HFF-Myc (cell line): ENCODE measurements at regions not wholly inside any gene's neighbourhood (a gene's known extent, or its start where the extent isn't known, plus 50 kb on each side); places are given as distances from the start of the nearest gene placed in this dataset.
A peak's percentile ranks its signal among the peaks of the same experiment; 100 is the strongest.
"Not testable (repeated sequence)": the region's sequence is repeated elsewhere in the genome, so short reads cannot be mapped to it uniquely, and the experiment has no call there.

Source experiments
- DNase-seq: peaks from one replicate; pipeline ENCODE4 v3.0.0-alpha.2; 2011; ENCODE audit warnings: low read depth; ENCODE audit errors: extremely low read depth
- H3K4me3 ChIP-seq: replicated peaks from 2 replicates; pipeline ENCODE4 v1.5.1; 2011; ENCODE audit warnings: low read depth, mild to moderate bottlenecking, control low read depth, low read length
- TF ChIP-seq, protein P1 (sequence below): IDR thresholded peaks from 2 replicates; pipeline ENCODE4 v1.5.1; 2012; ENCODE audit warnings: mild to moderate bottlenecking, low read depth, low read length, control low read depth; ENCODE audit errors: missing control alignments

DNA sequence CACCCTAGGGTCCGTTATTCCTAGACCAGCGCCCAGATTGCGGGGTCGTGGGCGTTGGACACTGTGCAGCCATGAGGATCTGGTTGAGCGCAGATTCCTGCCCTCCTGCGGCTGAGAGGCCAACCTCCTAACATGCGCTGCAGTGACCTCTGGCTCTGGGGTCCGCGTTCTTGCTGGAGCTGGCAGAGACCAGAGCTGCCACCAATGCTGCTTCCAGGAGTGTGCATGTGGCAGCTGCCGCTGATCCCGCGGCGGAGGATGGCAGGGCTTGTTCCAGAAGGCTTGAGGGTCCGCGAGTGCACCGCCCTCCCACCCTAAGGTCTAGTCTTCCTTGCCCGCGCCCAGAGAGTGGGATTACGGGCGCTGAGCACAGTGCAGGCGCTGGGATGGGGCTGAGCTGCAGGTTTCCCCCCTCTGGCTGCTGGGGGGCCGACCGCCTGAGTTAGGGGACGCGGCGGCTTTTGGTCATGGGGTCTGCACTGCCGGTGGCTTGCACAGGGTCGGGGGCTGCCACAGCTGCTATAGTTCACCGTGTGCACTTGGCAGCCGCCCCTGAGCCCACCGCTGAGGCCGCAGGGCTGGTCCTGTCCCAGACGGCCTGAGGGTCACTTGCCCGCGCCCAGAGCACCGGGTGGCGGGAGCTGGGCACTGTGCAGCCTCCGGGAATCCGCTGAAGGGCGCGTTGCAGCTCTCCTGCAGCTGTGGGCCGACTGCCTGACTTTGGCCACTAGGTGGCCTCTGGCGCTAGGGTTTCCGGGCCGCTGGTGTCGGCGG, 145.9 kb downstream of the CCDC74A start:
- peak overlapping the region; percentile 33 for H3K4me3 ChIP-seq
- no peak for DNase-seq
- TF ChIP-seq, protein P1, sequence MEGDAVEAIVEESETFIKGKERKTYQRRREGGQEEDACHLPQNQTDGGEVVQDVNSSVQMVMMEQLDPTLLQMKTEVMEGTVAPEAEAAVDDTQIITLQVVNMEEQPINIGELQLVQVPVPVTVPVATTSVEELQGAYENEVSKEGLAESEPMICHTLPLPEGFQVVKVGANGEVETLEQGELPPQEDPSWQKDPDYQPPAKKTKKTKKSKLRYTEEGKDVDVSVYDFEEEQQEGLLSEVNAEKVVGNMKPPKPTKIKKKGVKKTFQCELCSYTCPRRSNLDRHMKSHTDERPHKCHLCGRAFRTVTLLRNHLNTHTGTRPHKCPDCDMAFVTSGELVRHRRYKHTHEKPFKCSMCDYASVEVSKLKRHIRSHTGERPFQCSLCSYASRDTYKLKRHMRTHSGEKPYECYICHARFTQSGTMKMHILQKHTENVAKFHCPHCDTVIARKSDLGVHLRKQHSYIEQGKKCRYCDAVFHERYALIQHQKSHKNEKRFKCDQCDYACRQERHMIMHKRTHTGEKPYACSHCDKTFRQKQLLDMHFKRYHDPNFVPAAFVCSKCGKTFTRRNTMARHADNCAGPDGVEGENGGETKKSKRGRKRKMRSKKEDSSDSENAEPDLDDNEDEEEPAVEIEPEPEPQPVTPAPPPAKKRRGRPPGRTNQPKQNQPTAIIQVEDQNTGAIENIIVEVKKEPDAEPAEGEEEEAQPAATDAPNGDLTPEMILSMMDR: peak; percentile 85

DNA sequence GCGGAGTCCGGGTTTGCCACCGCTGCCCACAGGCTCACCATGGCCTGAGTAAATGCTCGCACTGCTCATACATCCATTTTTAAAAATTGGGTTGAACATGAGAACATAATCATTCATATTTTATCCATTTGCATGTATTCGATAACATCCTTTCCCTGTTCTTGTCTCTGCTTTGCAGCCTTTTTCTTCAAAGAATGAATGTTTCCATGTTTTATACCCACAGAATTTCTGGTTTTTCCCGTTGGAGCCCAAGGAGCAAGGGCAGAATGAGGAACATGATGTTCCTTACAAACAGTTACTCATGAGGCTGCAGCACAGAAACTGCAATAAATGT, 146.5 kb downstream of the CCDC74A start:
- peak overlapping the region; percentile 33; the same call in 1 of the 2 replicates for H3K4me3 ChIP-seq
- TF ChIP-seq, protein P1: no peak
- DNase-seq: no peak

DNA sequence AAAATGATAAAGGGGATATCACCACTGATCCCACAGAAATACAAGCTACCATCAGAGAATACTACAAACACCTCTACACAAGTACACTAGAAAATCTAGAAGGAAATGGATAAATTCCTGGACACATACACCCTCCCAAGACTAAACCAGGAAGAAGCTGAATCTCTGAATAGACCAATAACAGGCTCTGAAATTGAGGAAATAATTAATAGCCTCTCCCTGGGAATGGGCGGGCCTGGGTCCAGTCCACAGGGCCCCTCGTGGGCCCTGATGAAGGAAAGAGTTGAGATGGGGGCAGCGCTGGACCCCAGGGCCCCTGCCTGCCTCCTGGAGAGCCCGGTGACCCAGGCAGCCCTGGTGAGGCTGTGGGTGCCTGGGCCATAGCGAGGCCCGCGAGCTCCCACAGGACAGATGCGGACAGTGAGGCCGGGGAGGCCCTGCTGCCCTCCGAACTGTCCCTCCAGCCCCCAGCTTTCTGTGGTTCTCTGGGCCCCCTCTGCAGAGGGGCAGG, 154.0 kb downstream of the CCDC74A start:
- DNase-seq: not testable (repeated sequence)
- H3K4me3 ChIP-seq: peak overlapping the region; percentile 76

DNA sequence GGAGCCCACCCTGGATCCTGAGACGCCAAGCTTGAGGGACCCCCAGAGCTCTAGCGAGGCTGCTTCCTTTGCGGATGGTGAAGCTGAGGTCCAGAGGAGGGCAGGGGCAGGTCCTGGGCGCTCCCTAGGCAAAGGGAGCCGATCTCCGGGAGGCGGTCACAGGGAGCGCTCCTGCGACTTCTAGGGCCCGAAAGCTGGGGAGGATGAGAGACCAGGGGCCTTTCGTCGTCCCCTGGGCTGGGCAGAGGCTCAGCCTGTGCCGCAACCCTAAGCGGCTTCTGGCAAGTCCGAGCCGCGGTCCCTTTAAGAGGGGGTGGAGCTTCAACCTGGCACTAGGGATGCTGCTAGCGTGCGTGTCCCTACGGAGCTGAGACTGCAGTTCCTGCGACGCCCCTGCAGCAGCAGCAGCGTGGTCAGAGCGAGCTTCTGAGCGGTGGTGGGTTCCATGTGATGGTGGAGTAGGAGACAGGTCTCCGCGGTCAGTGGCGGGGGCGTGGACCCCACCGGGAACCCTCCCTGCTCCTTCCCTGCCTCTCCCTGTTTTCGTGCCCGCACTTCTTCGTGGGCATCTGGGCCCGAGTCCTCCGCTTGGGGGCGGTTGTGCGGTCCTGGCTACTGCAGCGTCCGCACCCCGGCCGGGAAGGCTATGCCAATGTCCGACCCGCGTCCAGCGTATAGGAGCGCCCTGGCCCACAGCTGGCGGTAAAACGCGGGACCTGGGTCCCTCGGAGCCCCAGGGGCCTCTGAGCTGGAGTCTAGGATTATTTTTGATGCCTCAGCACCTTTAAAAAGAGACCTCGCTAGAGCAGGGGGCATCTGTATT, 154.6 kb downstream of the CCDC74A start:
- peak; percentile 79 for DNase-seq
- TF ChIP-seq, protein P1: no peak
- peak overlapping the region; percentile 76 for H3K4me3 ChIP-seq

DNA sequence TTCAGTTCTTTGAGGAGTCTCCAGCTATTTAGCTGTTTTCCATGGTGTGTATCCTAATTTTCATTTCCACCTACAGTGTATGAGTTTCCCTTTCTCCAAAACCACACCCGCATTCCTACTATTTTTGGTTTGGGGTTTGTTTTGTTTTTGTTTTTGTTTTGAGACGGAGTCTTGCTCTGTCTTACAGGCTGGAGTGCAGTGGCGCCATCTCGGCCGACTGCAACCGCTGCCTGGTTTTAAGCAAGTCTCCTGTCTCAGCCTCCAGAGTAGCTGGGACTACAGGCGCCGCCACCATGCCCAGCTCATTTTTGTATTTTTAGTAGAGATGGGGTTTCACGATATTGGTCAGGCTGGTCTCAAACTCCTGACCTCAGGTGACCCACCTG, 155.2 kb downstream of the CCDC74A start:
- DNase-seq: not testable (repeated sequence)

DNA sequence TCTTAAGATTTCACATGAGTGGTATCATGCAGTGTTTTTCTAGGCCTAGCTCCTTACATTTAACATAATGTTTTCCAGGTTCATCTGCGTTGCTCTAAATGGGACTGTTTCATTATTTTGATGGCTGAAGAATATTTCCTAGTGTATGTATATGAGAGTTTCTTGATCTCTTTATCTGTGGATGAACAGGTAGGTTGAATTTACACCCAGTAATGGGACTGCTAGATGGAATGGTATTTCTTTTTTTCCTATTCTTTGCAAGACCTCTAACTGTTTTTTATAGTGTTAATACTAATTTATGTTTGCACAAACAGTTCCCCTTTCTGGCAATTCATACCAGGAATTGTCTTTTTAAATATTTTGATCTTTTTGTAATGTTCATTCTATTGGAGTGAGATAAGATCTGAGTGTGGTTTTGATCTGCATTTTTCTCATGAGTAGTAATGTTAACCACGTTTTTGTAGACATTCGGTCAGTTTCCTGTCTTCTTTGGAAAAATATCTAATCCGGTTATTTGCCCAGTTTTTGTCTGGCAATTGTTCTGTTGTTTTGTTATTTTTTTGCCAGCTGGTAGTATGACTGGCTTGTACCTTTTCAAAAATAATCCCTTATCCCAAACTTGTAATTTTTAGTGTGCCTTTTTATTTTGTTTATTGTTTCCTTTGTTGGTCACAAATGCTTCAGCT, 157.1 kb downstream of the CCDC74A start:
- H3K4me3 ChIP-seq: peak overlapping the region; percentile 76
- not testable (repeated sequence) for DNase-seq

More for the DNA sequence above, 155.2 kb downstream of the CCDC74A start:
- peak overlapping the region; percentile 76 for H3K4me3 ChIP-seq

DNA sequence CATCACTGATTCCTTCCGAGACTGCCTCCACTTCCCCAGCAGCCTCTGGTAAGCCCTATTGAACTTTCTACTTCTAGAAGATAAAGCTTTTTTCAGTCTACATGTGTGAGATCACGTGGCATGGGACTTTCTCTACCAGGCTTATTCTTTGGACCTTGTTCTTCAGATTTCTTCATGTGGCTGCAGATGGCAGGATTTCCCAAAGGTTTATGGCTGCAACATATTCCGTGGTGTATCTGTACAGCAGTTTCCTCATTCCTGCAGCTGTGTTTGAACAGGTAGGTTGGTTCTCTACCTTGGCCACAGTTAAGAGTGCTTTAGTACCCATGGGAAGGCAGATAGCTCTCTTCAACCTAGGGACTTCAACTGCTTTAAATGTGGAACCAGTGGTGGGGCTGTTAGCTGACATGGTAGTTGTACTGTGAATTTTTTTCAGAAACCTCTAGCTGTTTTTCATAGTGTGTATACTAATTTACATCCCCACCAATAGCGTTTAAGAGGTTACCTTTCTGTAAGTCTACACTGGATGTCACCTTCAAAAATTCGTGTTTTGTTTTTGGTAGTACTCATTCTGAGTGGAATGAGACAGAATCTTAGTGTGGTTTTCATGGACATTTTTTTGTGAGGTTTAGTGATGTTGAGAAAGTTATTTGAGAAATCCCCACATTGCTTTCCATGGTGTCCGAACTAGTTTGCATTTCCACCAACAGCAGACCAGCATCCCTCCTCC, 158.6 kb downstream of the CCDC74A start:
- not testable (repeated sequence) for H3K4me3 ChIP-seq, DNase-seq

DNA sequence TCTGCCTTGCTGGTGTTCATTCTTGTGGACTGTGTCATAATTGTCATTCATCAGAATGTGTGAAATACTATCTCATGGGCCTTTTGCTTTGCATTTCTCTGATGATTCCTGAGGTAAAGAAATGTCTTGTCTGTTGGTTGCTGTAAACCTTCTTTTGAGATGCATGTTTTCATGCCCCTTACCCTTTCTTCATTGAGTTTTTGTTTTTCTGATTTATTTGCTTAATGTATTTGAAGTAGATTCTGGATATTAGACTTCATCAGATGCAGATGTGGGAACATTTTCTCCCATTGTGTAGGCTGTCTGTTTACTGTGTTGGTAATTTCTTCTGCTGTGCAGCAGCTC, 159.2 kb downstream of the CCDC74A start:
- H3K4me3 ChIP-seq, DNase-seq: not testable (repeated sequence)

DNA sequence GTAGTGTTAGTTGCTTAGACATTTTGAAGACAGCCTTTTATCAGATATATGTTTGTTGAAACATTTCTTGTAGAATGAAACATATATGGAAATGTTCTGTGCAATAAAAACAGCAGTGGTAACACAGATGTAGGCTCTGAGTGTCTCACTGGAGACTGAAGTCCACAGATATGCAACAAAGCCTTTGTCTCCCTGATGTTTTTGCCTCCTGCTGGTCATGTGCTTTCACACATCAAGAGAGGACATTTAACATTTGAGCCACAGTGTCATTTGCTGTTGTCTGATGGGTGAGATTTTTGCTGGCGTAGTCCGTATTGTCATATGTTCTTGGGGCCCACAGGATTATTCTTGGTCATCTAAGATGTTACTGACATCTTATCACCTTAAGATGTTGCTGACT, 161.4 kb downstream of the CCDC74A start:
- not testable (repeated sequence) for H3K4me3 ChIP-seq, DNase-seq

DNA sequence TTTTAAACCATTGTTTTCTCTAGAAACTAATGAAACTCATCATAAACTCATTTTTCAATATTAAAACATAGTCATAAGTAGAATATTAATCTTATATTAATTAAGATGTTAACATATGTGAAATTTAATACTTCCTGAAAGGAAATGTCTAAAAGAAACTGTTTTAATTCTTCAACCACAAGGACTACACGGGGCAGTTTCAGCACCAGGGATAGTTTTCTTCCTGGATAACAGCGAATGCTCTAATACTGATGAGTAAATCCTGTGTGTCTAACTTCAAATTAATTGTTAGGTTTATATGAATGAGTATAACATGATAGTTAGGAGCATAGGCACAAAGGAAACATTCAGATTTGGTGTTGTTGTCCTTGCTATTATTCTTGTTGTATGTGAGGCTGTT, 183.6 kb downstream of the CCDC74A start:
- H3K4me3 ChIP-seq, DNase-seq: not testable (repeated sequence)

DNA sequence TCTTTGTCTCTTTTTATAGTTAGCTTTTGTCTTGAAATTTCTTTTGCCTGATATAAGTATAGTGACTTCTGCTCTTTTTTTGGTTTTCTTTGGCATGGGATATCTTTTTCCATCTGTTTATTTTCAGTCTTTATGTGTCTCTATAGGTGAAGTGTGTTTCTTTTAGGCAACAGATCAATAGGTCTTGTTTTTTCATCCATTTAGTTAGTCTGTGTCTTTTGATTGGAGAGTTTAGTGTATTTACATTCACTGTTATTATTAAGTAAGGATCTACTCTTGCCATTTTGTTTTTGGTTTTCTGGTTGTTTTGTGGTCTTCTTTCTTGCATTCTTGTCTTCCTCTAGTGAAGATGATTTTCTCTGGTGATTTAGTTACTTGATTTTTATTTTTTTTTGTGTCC, 190.2 kb downstream of the CCDC74A start:
- H3K4me3 ChIP-seq, DNase-seq: not testable (repeated sequence)

DNA sequence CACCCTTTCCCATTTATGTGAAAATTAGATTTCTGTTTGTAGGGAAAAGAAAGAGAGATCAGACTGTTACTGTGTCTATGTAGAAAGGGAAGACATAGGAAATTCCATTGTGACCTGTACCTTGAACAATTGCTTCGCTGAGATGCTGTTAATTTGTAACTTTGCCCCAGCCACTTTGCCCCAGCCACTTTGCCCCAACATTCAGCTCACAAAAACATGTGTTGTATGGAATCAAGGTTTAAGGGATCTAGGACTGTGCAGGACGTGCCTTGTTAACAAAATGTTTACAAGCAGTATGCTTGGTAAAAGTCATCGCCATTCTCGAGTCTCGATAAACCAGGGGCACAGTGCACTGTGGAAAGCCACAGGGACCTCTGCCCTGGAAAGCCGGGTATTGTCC, 193.5 kb downstream of the CCDC74A start:
- not testable (repeated sequence) for H3K4me3 ChIP-seq, DNase-seq

DNA sequence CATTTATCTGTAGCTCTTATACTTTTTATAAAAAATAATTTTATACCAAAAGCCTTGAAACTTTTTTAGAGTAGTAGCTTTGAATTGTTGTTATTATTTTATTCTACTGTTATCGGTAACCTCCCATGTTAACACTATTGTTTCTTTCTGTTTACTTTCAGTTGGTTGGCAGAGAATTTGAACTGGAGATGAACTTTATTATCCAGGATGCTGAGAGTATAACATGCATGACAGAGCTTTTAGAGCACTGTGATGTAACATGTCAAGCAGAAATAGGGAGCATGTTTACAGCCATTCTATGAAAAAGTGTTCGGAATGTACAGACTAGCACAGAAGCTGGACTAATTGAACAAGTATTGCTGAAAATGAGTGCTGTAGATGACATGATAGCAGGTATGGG, 194.6 kb downstream of the CCDC74A start:
- not testable (repeated sequence) for H3K4me3 ChIP-seq, DNase-seq
